HEK293 (cell line): ENCODE measurements at regions not wholly inside any gene's neighbourhood (a gene's known extent, or its start where the extent isn't known, plus 50 kb on each side); places are given as distances from the start of the nearest gene placed in this dataset.

Experiments
- SP7 ChIP-seq: fragments of 450-650 bp; formaldehyde crosslinking; IDR thresholded peaks from 2 replicates; pipeline ENCODE4 v1.5.1; 2016; ENCODE audit warnings: missing biosample characterization, missing genetic modification characterization
- TRIM28 ChIP-seq: IDR thresholded peaks from 2 replicates; pipeline ENCODE4 v1.6.1; 2011; ENCODE audit warnings: low read length, control low read depth, borderline replicate concordance
- YY2 ChIP-seq: fragments of 450-650 bp; formaldehyde crosslinking; IDR thresholded peaks from 2 replicates; pipeline ENCODE4 v1.5.1; 2016; ENCODE audit warnings: missing biosample characterization, missing genetic modification characterization
- ZNF157 ChIP-seq: fragments of 450-650 bp; formaldehyde crosslinking; IDR thresholded peaks from 2 replicates; pipeline ENCODE4 v1.5.1; 2016; ENCODE audit warnings: missing biosample characterization, missing genetic modification characterization
- ZNF184 ChIP-seq: fragments of 450-650 bp; IDR thresholded peaks from 2 replicates; pipeline ENCODE4 v1.5.1; 2018; ENCODE audit warnings: missing biosample characterization, mild to moderate bottlenecking, missing genetic modification characterization
- ZNF2 ChIP-seq: fragments of 450-650 bp; formaldehyde crosslinking; IDR thresholded peaks from 2 replicates; pipeline ENCODE4 v1.5.1; 2016; ENCODE audit warnings: missing biosample characterization, missing genetic modification characterization
- ZNF214 ChIP-seq: fragments of 450-650 bp; formaldehyde crosslinking; IDR thresholded peaks from 2 replicates; pipeline ENCODE4 v1.5.1; 2017; ENCODE audit warnings: missing biosample characterization, mild to moderate bottlenecking, missing genetic modification characterization, borderline replicate concordance
- ZNF239 ChIP-seq: fragments of 450-650 bp; formaldehyde crosslinking; IDR thresholded peaks from 2 replicates; pipeline ENCODE4 v1.5.1; 2016; ENCODE audit warnings: missing biosample characterization, missing genetic modification characterization
- ZNF37A ChIP-seq: fragments of 450-650 bp; IDR thresholded peaks from 2 replicates; pipeline ENCODE4 v1.5.1; 2018; ENCODE audit warnings: missing biosample characterization, missing genetic modification characterization
- ZNF394 ChIP-seq: fragments of 450-650 bp; formaldehyde crosslinking; IDR thresholded peaks from 2 replicates; pipeline ENCODE4 v1.5.1; 2016; ENCODE audit warnings: missing biosample characterization, missing genetic modification characterization, mild to moderate bottlenecking, moderate library complexity, borderline replicate concordance
- ZNF48 ChIP-seq: fragments of 450-650 bp; formaldehyde crosslinking; IDR thresholded peaks from 2 replicates; pipeline ENCODE4 v1.5.1; 2016; ENCODE audit warnings: missing biosample characterization, missing genetic modification characterization
- ZNF585B ChIP-seq: fragments of 450-650 bp; formaldehyde crosslinking; IDR thresholded peaks from 2 replicates; pipeline ENCODE4 v1.5.1; 2016; ENCODE audit warnings: missing biosample characterization, missing genetic modification characterization
- ZNF610 ChIP-seq: fragments of 450-650 bp; formaldehyde crosslinking; IDR thresholded peaks from 2 replicates; pipeline ENCODE4 v1.5.1; 2016; ENCODE audit warnings: missing biosample characterization, missing genetic modification characterization, borderline replicate concordance
- ZNF626 ChIP-seq: fragments of 450-650 bp; sonication (Bioruptor Pico); formaldehyde crosslinking; IDR thresholded peaks from 2 replicates; pipeline ENCODE4 v1.5.1; 2018; ENCODE audit warnings: missing biosample characterization, missing genetic modification characterization, inconsistent platforms
- ZNF664 ChIP-seq: fragments of 450-650 bp; formaldehyde crosslinking; IDR thresholded peaks from 2 replicates; pipeline ENCODE4 v1.5.1; 2016; ENCODE audit warnings: missing biosample characterization, missing genetic modification characterization
- ZNF76 ChIP-seq: fragments of 450-650 bp; formaldehyde crosslinking; IDR thresholded peaks from 2 replicates; pipeline ENCODE4; 2016; ENCODE audit warnings: low read depth, missing biosample characterization, missing genetic modification characterization, borderline replicate concordance
- TF ChIP-seq, protein P1 (sequence below): fragments of 450-650 bp; formaldehyde crosslinking; IDR thresholded peaks from 2 replicates; pipeline ENCODE4 v1.5.1; 2016; ENCODE audit warnings: missing biosample characterization, missing genetic modification characterization
- TF ChIP-seq, protein P2 (sequence below): fragments of 450-650 bp; formaldehyde crosslinking; IDR thresholded peaks from 2 replicates; pipeline ENCODE4 v1.5.1; 2016; ENCODE audit warnings: missing biosample characterization, missing genetic modification characterization, low read depth
- TF ChIP-seq, protein P3 (sequence below): fragments of 450-650 bp; formaldehyde crosslinking; IDR thresholded peaks from 2 replicates; pipeline ENCODE4 v1.5.1; 2016; ENCODE audit warnings: missing biosample characterization, missing genetic modification characterization
- TF ChIP-seq, protein P4 (sequence below): fragments of 450-650 bp; formaldehyde crosslinking; IDR thresholded peaks from 2 replicates; pipeline ENCODE4 v1.5.1; 2016; ENCODE audit warnings: missing biosample characterization, missing genetic modification characterization
- TF ChIP-seq, protein P5 (sequence below): fragments of 450-650 bp; formaldehyde crosslinking; IDR thresholded peaks from 2 replicates; pipeline ENCODE4 v1.5.1; 2016; ENCODE audit warnings: missing biosample characterization, missing genetic modification characterization
- TF ChIP-seq, protein P6 (sequence below): fragments of 450-650 bp; formaldehyde crosslinking; IDR thresholded peaks from 2 replicates; pipeline ENCODE4 v1.5.0; 2017; ENCODE audit warnings: missing biosample characterization, missing genetic modification characterization, borderline replicate concordance
- TF ChIP-seq, protein P7 (sequence below): fragments of 450-650 bp; formaldehyde crosslinking; IDR thresholded peaks from 2 replicates; pipeline ENCODE4 v1.5.1; 2016; ENCODE audit warnings: missing biosample characterization, missing genetic modification characterization
- TF ChIP-seq, protein P8 (sequence below): fragments of 450-650 bp; formaldehyde crosslinking; IDR thresholded peaks from 2 replicates; pipeline ENCODE4 v1.5.1; 2016; ENCODE audit warnings: missing biosample characterization, missing genetic modification characterization, borderline replicate concordance

DNA sequence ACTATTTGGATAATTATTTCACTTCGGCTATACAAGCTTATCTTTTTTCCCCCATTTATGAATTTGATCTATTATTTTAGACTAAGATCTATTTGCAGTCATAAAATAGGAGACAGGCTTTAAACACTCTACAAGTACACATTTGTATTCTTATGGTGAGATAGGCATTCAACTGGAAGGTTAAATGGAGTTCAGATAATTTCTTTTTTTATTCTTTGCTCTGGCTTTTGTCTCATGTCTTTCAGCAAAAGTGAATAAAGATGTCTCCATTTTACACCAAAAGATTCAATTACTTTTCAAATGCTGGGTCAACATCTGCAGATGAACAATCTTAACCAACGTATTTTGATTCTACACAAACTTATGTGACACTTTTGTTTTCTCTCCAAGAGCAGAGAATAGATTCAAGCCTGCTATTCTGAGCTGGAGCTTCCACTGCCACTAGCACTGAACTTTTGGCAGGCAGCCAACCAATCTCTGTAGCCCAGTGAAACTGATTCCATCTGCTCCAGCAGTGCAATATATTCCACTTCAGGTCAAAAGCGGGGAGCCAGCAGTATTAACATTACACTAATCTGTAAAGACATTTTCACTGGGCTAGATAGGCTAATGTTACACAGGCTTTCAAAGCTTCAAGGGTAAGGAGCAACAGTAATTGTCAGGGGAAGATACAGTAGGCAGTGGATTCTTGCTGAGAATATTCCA, 452.0 kb upstream of the ZNF608 start (continued):
- TF ChIP-seq, protein P1, sequence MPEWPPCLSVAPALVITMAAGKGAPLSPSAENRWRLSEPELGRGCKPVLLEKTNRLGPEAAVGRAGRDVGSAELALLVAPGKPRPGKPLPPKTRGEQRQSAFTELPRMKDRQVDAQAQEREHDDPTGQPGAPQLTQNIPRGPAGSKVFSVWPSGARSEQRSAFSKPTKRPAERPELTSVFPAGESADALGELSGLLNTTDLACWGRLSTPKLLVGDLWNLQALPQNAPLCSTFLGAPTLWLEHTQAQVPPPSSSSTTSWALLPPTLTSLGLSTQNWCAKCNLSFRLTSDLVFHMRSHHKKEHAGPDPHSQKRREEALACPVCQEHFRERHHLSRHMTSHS: no peak
- TF ChIP-seq ZNF610 (peak; percentile 72), ZNF626 (tag by site-specific recombination) (peak; percentile 98; the same call in 1 of the 2 replicates), ZNF394 (tag by site-specific recombination) (no peak), ZNF76 (tag by site-specific recombination) (no peak), SP7 (tag by site-specific recombination) (peak; percentile 48), ZNF214 (peak; percentile 88; the same call in 1 of the 2 replicates), ZNF184 (peak; percentile 96), TRIM28 (peak; percentile 98), ZNF239 (no peak), ZNF157 (tag by site-specific recombination) (no peak), ZNF48 (tag by site-specific recombination) (no peak), YY2 (no peak), ZNF585B (tag by site-specific recombination) (no peak), ZNF2 (tag by site-specific recombination) (no peak), ZNF37A (tag by site-specific recombination) (peak; percentile 89), ZNF664 (tag by site-specific recombination) (0 out of 2 replicates have a peak, but pooled peaks have one; percentile 9)
- TF ChIP-seq, protein P2, sequence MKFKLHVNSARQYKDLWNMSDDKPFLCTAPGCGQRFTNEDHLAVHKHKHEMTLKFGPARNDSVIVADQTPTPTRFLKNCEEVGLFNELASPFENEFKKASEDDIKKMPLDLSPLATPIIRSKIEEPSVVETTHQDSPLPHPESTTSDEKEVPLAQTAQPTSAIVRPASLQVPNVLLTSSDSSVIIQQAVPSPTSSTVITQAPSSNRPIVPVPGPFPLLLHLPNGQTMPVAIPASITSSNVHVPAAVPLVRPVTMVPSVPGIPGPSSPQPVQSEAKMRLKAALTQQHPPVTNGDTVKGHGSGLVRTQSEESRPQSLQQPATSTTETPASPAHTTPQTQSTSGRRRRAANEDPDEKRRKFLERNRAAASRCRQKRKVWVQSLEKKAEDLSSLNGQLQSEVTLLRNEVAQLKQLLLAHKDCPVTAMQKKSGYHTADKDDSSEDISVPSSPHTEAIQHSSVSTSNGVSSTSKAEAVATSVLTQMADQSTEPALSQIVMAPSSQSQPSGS (tag by site-specific recombination): no peak
- TF ChIP-seq, protein P3, sequence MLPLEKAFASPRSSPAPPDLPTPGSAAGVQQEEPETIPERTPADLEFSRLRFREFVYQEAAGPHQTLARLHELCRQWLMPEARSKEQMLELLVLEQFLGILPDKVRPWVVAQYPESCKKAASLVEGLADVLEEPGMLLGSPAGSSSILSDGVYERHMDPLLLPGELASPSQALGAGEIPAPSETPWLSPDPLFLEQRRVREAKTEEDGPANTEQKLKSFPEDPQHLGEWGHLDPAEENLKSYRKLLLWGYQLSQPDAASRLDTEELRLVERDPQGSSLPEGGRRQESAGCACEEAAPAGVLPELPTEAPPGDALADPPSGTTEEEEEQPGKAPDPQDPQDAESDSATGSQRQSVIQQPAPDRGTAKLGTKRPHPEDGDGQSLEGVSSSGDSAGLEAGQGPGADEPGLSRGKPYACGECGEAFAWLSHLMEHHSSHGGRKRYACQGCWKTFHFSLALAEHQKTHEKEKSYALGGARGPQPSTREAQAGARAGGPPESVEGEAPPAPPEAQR (tag by site-specific recombination): no peak
- TF ChIP-seq, protein P4, sequence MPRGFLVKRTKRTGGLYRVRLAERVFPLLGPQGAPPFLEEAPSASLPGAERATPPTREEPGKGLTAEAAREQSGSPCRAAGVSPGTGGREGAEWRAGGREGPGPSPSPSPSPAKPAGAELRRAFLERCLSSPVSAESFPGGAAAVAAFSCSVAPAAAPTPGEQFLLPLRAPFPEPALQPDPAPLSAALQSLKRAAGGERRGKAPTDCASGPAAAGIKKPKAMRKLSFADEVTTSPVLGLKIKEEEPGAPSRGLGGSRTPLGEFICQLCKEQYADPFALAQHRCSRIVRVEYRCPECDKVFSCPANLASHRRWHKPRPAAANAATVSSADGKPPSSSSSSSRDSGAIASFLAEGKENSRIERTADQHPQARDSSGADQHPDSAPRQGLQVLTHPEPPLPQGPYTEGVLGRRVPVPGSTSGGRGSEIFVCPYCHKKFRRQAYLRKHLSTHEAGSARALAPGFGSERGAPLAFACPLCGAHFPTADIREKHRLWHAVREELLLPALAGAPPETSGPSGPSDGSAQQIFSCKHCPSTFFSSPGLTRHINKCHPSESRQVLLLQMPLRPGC (tag by site-specific recombination): no peak
- TF ChIP-seq, protein P5, sequence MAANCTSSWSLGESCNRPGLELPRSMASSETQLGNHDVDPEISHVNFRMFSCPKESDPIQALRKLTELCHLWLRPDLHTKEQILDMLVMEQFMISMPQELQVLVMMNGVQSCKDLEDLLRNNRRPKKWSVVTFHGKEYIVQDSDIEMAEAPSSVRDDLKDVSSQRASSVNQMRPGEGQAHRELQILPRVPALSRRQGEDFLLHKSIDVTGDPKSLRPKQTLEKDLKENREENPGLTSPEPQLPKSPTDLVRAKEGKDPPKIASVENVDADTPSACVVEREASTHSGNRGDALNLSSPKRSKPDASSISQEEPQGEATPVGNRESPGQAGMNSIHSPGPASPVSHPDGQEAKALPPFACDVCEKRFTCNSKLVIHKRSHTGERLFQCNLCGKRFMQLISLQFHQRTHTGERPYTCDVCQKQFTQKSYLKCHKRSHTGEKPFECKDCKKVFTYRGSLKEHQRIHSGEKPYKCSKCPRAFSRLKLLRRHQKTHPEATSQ (tag by site-specific recombination): no peak
- TF ChIP-seq, protein P6, sequence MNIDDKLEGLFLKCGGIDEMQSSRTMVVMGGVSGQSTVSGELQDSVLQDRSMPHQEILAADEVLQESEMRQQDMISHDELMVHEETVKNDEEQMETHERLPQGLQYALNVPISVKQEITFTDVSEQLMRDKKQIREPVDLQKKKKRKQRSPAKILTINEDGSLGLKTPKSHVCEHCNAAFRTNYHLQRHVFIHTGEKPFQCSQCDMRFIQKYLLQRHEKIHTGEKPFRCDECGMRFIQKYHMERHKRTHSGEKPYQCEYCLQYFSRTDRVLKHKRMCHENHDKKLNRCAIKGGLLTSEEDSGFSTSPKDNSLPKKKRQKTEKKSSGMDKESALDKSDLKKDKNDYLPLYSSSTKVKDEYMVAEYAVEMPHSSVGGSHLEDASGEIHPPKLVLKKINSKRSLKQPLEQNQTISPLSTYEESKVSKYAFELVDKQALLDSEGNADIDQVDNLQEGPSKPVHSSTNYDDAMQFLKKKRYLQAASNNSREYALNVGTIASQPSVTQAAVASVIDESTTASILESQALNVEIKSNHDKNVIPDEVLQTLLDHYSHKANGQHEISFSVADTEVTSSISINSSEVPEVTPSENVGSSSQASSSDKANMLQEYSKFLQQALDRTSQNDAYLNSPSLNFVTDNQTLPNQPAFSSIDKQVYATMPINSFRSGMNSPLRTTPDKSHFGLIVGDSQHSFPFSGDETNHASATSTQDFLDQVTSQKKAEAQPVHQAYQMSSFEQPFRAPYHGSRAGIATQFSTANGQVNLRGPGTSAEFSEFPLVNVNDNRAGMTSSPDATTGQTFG: no peak
- TF ChIP-seq, protein P7, sequence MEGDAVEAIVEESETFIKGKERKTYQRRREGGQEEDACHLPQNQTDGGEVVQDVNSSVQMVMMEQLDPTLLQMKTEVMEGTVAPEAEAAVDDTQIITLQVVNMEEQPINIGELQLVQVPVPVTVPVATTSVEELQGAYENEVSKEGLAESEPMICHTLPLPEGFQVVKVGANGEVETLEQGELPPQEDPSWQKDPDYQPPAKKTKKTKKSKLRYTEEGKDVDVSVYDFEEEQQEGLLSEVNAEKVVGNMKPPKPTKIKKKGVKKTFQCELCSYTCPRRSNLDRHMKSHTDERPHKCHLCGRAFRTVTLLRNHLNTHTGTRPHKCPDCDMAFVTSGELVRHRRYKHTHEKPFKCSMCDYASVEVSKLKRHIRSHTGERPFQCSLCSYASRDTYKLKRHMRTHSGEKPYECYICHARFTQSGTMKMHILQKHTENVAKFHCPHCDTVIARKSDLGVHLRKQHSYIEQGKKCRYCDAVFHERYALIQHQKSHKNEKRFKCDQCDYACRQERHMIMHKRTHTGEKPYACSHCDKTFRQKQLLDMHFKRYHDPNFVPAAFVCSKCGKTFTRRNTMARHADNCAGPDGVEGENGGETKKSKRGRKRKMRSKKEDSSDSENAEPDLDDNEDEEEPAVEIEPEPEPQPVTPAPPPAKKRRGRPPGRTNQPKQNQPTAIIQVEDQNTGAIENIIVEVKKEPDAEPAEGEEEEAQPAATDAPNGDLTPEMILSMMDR (tag by site-specific recombination): no peak
- TF ChIP-seq, protein P8, sequence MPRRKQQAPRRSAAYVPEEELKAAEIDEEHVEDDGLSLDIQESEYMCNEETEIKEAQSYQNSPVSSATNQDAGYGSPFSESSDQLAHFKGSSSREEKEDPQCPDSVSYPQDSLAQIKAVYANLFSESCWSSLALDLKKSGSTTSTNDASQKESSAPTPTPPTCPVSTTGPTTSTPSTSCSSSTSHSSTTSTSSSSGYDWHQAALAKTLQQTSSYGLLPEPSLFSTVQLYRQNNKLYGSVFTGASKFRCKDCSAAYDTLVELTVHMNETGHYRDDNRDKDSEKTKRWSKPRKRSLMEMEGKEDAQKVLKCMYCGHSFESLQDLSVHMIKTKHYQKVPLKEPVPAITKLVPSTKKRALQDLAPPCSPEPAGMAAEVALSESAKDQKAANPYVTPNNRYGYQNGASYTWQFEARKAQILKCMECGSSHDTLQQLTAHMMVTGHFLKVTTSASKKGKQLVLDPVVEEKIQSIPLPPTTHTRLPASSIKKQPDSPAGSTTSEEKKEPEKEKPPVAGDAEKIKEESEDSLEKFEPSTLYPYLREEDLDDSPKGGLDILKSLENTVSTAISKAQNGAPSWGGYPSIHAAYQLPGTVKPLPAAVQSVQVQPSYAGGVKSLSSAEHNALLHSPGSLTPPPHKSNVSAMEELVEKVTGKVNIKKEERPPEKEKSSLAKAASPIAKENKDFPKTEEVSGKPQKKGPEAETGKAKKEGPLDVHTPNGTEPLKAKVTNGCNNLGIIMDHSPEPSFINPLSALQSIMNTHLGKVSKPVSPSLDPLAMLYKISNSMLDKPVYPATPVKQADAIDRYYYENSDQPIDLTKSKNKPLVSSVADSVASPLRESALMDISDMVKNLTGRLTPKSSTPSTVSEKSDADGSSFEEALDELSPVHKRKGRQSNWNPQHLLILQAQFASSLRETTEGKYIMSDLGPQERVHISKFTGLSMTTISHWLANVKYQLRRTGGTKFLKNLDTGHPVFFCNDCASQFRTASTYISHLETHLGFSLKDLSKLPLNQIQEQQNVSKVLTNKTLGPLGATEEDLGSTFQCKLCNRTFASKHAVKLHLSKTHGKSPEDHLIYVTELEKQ: 0 out of 2 replicates have a peak, but pooled peaks have one; percentile 56
